Neural progenitor cell (in vitro differentiated cells): ENCODE measurements at regions not wholly inside any gene's neighbourhood (a gene's known extent, or its start where the extent isn't known, plus 50 kb on each side); places are given as distances from the start of the nearest gene placed in this dataset.

ENCODE experiments used
- DNase-seq: peaks from one replicate; pipeline ENCODE4 v3.0.0-alpha.2; 2016; ENCODE audit warnings: low spot score
- H2AFZ ChIP-seq: fragments of 200-600 bp; sonication (generic); replicated peaks from 2 replicates; pipeline ENCODE4 v1.6.1; 2016; ENCODE audit warnings: antibody characterized with exemption
- H3F3A ChIP-seq: fragments of 200-600 bp; sonication (generic); 2 replicates; pipeline ENCODE4 v1.6.1; 2016; ENCODE audit warnings: antibody characterized with exemption, low read depth
- H3K27ac ChIP-seq: fragments of 200-600 bp; sonication (generic); 2 replicates; pipeline ENCODE4 v1.5.1; 2016; ENCODE audit warnings: mild to moderate bottlenecking
- H3K27me3 ChIP-seq: fragments of 200-600 bp; sonication (generic); 2 replicates; pipeline ENCODE4 v1.6.1; 2016; ENCODE audit warnings: mild to moderate bottlenecking, moderate library complexity
- H3K36me3 ChIP-seq: fragments of 200-600 bp; sonication (generic); 2 replicates; pipeline ENCODE4 v1.5.1; 2016
- H3K4me1 ChIP-seq: fragments of 200-600 bp; sonication (generic); 2 replicates; pipeline ENCODE4 v1.6.1; 2016; ENCODE audit warnings: mixed run types
- H3K4me2 ChIP-seq: fragments of 200-600 bp; sonication (generic); 2 replicates; pipeline ENCODE4 v1.6.1; 2016
- H3K4me3 ChIP-seq: fragments of 200-600 bp; sonication (generic); 2 replicates; pipeline ENCODE4 v1.5.1; 2016
- H3K79me2 ChIP-seq: fragments of 200-600 bp; sonication (generic); 2 replicates; pipeline ENCODE4 v1.6.1; 2016; ENCODE audit warnings: low read depth
- H3K9ac ChIP-seq: fragments of 200-600 bp; sonication (generic); 2 replicates; pipeline ENCODE4 v1.6.1; 2016
- H3K9me3 ChIP-seq: fragments of 200-600 bp; sonication (generic); 2 replicates; pipeline ENCODE4 v1.5.1; 2016; ENCODE audit warnings: low read depth
- H4K20me1 ChIP-seq: fragments of 200-600 bp; sonication (generic); 2 replicates; pipeline ENCODE4 v1.6.1; 2016; ENCODE audit warnings: low read depth
- H3K27ac Mint-ChIP-seq: 3 replicates; pipeline ENCODE4 v1.8.0; 2021; ENCODE audit warnings: mixed read lengths
- H3K27me3 Mint-ChIP-seq: 2 replicates; pipeline ENCODE4 v1.8.0; 2022; ENCODE audit warnings: low read depth, mild to moderate bottlenecking, inconsistent platforms, moderate library complexity, mixed read lengths; ENCODE audit not compliant: insufficient read depth
- H3K36me3 Mint-ChIP-seq: 3 replicates; pipeline ENCODE4 v1.8.0; 2021; ENCODE audit warnings: mixed read lengths
- H3K4me1 Mint-ChIP-seq: 3 replicates; pipeline ENCODE4 v1.8.0; 2021; ENCODE audit warnings: mixed read lengths
- H3K4me3 Mint-ChIP-seq: 3 replicates; pipeline ENCODE4 v1.8.0; 2021; ENCODE audit warnings: mild to moderate bottlenecking, moderate library complexity, mixed read lengths
- H3K9me3 Mint-ChIP-seq: 3 replicates; pipeline ENCODE4 v1.8.0; 2020; ENCODE audit warnings: mixed read lengths
- EZH2 ChIP-seq: fragments of 200-600 bp; sonication (generic); IDR thresholded peaks from 2 replicates; pipeline ENCODE4 v1.6.1; 2017; ENCODE audit warnings: antibody characterized with exemption, mild to moderate bottlenecking, moderate library complexity
- EZH2phosphoT487 ChIP-seq: fragments of 200-600 bp; sonication (generic); IDR thresholded peaks from 2 replicates; pipeline ENCODE4 v1.6.1; 2017; ENCODE audit warnings: antibody characterized with exemption
- TF ChIP-seq, protein P1 (sequence below): fragments of 200-600 bp; sonication (generic); IDR thresholded peaks from 2 replicates; pipeline ENCODE4 v1.5.1; 2017; ENCODE audit warnings: antibody characterized with exemption, mild to moderate bottlenecking

DNA sequence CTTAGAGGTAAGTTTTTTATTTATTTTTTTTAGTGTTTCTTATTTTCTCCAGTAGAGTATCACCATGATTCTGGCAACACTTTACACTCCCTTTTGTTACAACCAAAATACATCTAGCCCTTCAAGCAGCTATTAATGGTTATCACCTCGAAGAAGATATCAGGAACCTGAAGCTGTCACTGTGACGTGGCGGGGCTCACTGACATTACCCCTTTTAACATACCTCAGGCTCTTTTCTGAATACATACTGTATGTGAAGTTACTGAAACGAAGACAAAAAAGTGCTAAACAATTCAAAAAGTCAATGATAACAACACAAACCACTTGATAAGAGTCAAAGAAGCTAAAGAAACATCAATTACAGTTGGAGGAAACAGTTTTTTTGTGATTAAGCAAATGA lies 1218.7 kb downstream of the EFNB2 start:
- no peak for DNase-seq
- Mint-ChIP-seq H3K4me1 (no peaks in the 10 kb centered on the region), H3K27ac (no peak overlapping the region), H3K9me3 (peaks cover 6% of the 10 kb centered on the region), H3K36me3 (no peaks in the 10 kb centered on the region), H3K4me3 (no peak overlapping the region), H3K27me3 (no peaks in the 10 kb centered on the region)
- Histone ChIP-seq H3K4me1 (no peaks in the 10 kb centered on the region), H4K20me1 (no peaks in the 10 kb centered on the region), H3K9ac (no peak overlapping the region), H3F3A (no peaks in the 10 kb centered on the region), H3K4me3 (no peak overlapping the region), H3K27ac (no peak overlapping the region), H3K4me2 (no peak overlapping the region), H3K79me2 (no peaks in the 10 kb centered on the region), H2AFZ (no peak overlapping the region), H3K27me3 (no peaks in the 10 kb centered on the region), H3K36me3 (no peaks in the 10 kb centered on the region), H3K9me3 (no peaks in the 10 kb centered on the region)
- TF ChIP-seq, protein P1, sequence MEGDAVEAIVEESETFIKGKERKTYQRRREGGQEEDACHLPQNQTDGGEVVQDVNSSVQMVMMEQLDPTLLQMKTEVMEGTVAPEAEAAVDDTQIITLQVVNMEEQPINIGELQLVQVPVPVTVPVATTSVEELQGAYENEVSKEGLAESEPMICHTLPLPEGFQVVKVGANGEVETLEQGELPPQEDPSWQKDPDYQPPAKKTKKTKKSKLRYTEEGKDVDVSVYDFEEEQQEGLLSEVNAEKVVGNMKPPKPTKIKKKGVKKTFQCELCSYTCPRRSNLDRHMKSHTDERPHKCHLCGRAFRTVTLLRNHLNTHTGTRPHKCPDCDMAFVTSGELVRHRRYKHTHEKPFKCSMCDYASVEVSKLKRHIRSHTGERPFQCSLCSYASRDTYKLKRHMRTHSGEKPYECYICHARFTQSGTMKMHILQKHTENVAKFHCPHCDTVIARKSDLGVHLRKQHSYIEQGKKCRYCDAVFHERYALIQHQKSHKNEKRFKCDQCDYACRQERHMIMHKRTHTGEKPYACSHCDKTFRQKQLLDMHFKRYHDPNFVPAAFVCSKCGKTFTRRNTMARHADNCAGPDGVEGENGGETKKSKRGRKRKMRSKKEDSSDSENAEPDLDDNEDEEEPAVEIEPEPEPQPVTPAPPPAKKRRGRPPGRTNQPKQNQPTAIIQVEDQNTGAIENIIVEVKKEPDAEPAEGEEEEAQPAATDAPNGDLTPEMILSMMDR, result no peak
- TF ChIP-seq EZH2, result no peak
- TF ChIP-seq EZH2phosphoT487, result no peak

GRCh38 chr13:105312906-105313305 lies 1222.6 kb downstream of the EFNB2 start:
- Mint-ChIP-seq H3K27me3 (no peaks in the 10 kb centered on the region), H3K9me3 (peaks cover 11% of the 10 kb centered on the region), H3K4me1 (no peaks in the 10 kb centered on the region), H3K4me3 (no peak overlapping the region), H3K27ac (no peak overlapping the region), H3K36me3 (peaks cover 2% of the 10 kb centered on the region)
- Histone ChIP-seq H3K4me3 (no peak overlapping the region), H3K9me3 (no peaks in the 10 kb centered on the region), H3F3A (no peaks in the 10 kb centered on the region), H2AFZ (no peak overlapping the region), H3K27me3 (no peaks in the 10 kb centered on the region), H3K4me1 (no peaks in the 10 kb centered on the region), H3K79me2 (no peaks in the 10 kb centered on the region), H3K36me3 (no peaks in the 10 kb centered on the region), H4K20me1 (no peaks in the 10 kb centered on the region), H3K9ac (no peak overlapping the region), H3K4me2 (no peak overlapping the region), H3K27ac (no peak overlapping the region)
- DNase-seq, result no peak
- TF ChIP-seq EZH2 (no peak), EZH2phosphoT487 (no peak)
- TF ChIP-seq, protein P1, result no peak

- H3K9me3 Mint-ChIP-seq, result peaks cover 11% of the 10 kb centered on the region
- H3K27me3 ChIP-seq, result no peaks in the 10 kb centered on the region
- no peaks in the 10 kb centered on the region for H3K36me3 ChIP-seq
- H3K4me1 ChIP-seq, result no peaks in the 10 kb centered on the region
- H3K9ac ChIP-seq, result no peak overlapping the region
- no peaks in the 10 kb centered on the region for H3F3A ChIP-seq
- no peak overlapping the region for H2AFZ ChIP-seq
- H3K36me3 Mint-ChIP-seq, result peaks cover 2% of the 10 kb centered on the region
- no peaks in the 10 kb centered on the region for H3K79me2 ChIP-seq
- no peaks in the 10 kb centered on the region for H3K4me1 Mint-ChIP-seq
- H3K4me3 ChIP-seq, result no peak overlapping the region
- no peaks in the 10 kb centered on the region for H3K9me3 ChIP-seq
- H3K4me3 Mint-ChIP-seq, result no peak overlapping the region
- H4K20me1 ChIP-seq, result no peaks in the 10 kb centered on the region
- TF ChIP-seq EZH2phosphoT487 (no peak), EZH2 (no peak)
- TF ChIP-seq, protein P1, result no peak
- no peak overlapping the region for H3K27ac Mint-ChIP-seq
- no peak for DNase-seq
- H3K27ac ChIP-seq, result no peak overlapping the region
- H3K27me3 Mint-ChIP-seq, result no peaks in the 10 kb centered on the region
- no peak overlapping the region for H3K4me2 ChIP-seq
These were observed 1224.4 kb downstream of the EFNB2 start for GRCh38 chr13:105311094-105311493.
